HCT116 (cell line): ENCODE measurements at regions not wholly inside any gene's neighbourhood (a gene's known extent, or its start where the extent isn't known, plus 50 kb on each side); places are given as distances from the start of the nearest gene placed in this dataset.

Source experiments
- ATAC-seq: fragments of 200-7000 bp; cut with Tn5 transposase; 2 replicates; pipeline ENCODE4 v1.9.1; 2020; ENCODE audit warnings: mild to moderate bottlenecking, moderate library complexity
- BruUV-seq: library from RNA; stranded (reverse); fragments of 400-500 nt; replicated peaks from 2 replicates; lab custom pipeline; 2021; lab: Mats Ljungman, UMichigan
- CTCF ChIA-PET: fragments of 300-600 bp; sonication (Branson Sonifier 250); formaldehyde crosslinking; loops from one replicate; lab custom pipeline; 2021; ENCODE audit warnings: antibody characterized with exemption; lab: Charles Lee
- POLR2A ChIA-PET: fragments of 300-600, 350-600 bp; sonication (Branson Sonifier 250); formaldehyde crosslinking; loops from one replicate; lab custom pipeline; 2021; ENCODE audit warnings: antibody characterized with exemption; lab: Charles Lee
- RAD21 ChIA-PET, 2 experiments: fragments of 300-600 bp; sonication (Branson Sonifier 250); formaldehyde crosslinking; loops; one replicate each; lab custom pipeline; 2023; ENCODE audit warnings: low total read pairs in 2 of 2; ENCODE audit not compliant: uncharacterized antibody in 2 of 2, unreplicated experiment in 2 of 2, low non-redundant PET in 1 of 2; lab: Charles Lee
- DNase-seq: peaks from one replicate; pipeline ENCODE4 v3.0.0-alpha.2; 2010; ENCODE audit warnings: low read depth, low spot score
- H2AFZ ChIP-seq: fragments of 200-600 bp; shearing (Covaris generic), sonication (generic); 2 replicates; pipeline ENCODE4 v1.6.1; 2017; ENCODE audit warnings: low read depth, mixed run types, mixed read lengths, antibody characterized with exemption, low read length; ENCODE audit not compliant: poor library complexity, severe bottlenecking
- H3K27ac ChIP-seq: 2 replicates; pipeline ENCODE4 v1.5.1; 2012; ENCODE audit warnings: low read depth, low read length
- H3K27me3 ChIP-seq: fragments of 200-600 bp; sonication (generic); 2 replicates; pipeline ENCODE4 v1.6.1; 2016; ENCODE audit warnings: mixed run types, low read length, mixed read lengths; ENCODE audit not compliant: insufficient read depth
- H3K36me3 ChIP-seq, 2 experiments: fragments of 200-500 bp in 1 of 2; fragments of 200-600 bp in 1 of 2; sonication (Bioruptor generic) in 1 of 2; sonication (generic) in 1 of 2; 2 replicates each; pipeline versions ENCODE4 v1.5.1 to v1.6.1; 2014 to 2016; ENCODE audit warnings: low read length in 2 of 2, inconsistent platforms in 1 of 2, mixed read lengths in 1 of 2, mixed run types in 1 of 2; ENCODE audit not compliant: insufficient read depth in 2 of 2, control insufficient read depth in 1 of 2
- H3K4me1 ChIP-seq, 2 experiments: fragments of 200-600 bp in 1 of 2; sonication (generic) in 1 of 2; 2 replicates each; pipeline versions ENCODE4 v1.5.1 to v1.6.1; 2012 to 2017; ENCODE audit warnings: low read length in 2 of 2, inconsistent platforms in 1 of 2, mild to moderate bottlenecking in 1 of 2, mixed read lengths in 1 of 2, mixed run types in 1 of 2, moderate library complexity in 1 of 2; ENCODE audit not compliant: insufficient read depth in 2 of 2, control insufficient read depth in 1 of 2
- H3K4me2 ChIP-seq: fragments of 200-600 bp; sonication (generic); 2 replicates; pipeline ENCODE4 v1.6.1; 2017; ENCODE audit warnings: mixed run types, low read length, mixed read lengths
- H3K4me3 ChIP-seq, 2 experiments: fragments of 200-600 bp in 1 of 2; sonication (generic) in 1 of 2; replicated peaks in 1 of 2; 2 replicates each; pipeline ENCODE4 v1.5.1; 2011 to 2016; ENCODE audit warnings: low read length in 2 of 2, control low read depth in 1 of 2, low read depth in 1 of 2, mild to moderate bottlenecking in 1 of 2, mixed read lengths in 1 of 2, mixed run types in 1 of 2
- H3K79me2 ChIP-seq: fragments of 200-600 bp; sonication (generic); 2 replicates; pipeline ENCODE4 v1.6.1; 2017; ENCODE audit warnings: mild to moderate bottlenecking, mixed run types, low read length, moderate library complexity, mixed read lengths; ENCODE audit not compliant: insufficient read depth
- H3K9ac ChIP-seq: fragments of 200-600 bp; sonication (generic); 2 replicates; pipeline ENCODE4 v1.6.1; 2016; ENCODE audit warnings: low read length, mixed read lengths
- H3K9me2 ChIP-seq: fragments of 200-600 bp; sonication (generic), shearing (Covaris generic); 2 replicates; pipeline ENCODE4 v1.6.1; 2017; ENCODE audit warnings: mixed run types, mild to moderate bottlenecking, moderate library complexity; ENCODE audit not compliant: insufficient read depth
- H3K9me3 ChIP-seq, 2 experiments: fragments of 200-500 bp in 1 of 2; fragments of 200-600 bp in 1 of 2; sonication (Bioruptor generic) in 1 of 2; sonication (generic) in 1 of 2; 2 replicates each; pipeline ENCODE4 v1.6.1; 2014 to 2017; ENCODE audit warnings: low read length in 2 of 2, mixed read lengths in 2 of 2, inconsistent platforms in 1 of 2, low read depth in 1 of 2, mild to moderate bottlenecking in 1 of 2, mixed run types in 1 of 2, moderate library complexity in 1 of 2; ENCODE audit not compliant: control insufficient read depth in 1 of 2, insufficient read depth in 1 of 2
- H4K20me1 ChIP-seq: fragments of 200-600 bp; sonication (generic), shearing (Covaris generic); 2 replicates; pipeline ENCODE4 v1.6.1; 2017; ENCODE audit warnings: mixed run types, mild to moderate bottlenecking, moderate library complexity; ENCODE audit not compliant: insufficient read depth
- CBX3 ChIP-seq: IDR thresholded peaks from 2 replicates; pipeline ENCODE4 v1.6.1; 2012; ENCODE audit warnings: low read depth
- ELF1 ChIP-seq: IDR thresholded peaks from 2 replicates; pipeline ENCODE4 v1.6.1; 2012; ENCODE audit warnings: low read depth, borderline replicate concordance
- EZH2 ChIP-seq: fragments of 200-600 bp; sonication (generic); IDR thresholded peaks from 2 replicates; pipeline ENCODE4 v1.6.1; 2017; ENCODE audit warnings: antibody characterized with exemption, mixed run types
- EZH2phosphoT487 ChIP-seq: fragments of 200-600 bp; IDR thresholded peaks from 2 replicates; pipeline ENCODE4 v1.6.1; 2018; ENCODE audit warnings: antibody characterized with exemption, borderline replicate concordance
- FOSL1 ChIP-seq: IDR thresholded peaks from 2 replicates; pipeline ENCODE4 v1.6.1; 2012; ENCODE audit warnings: low read depth
- POLR2A ChIP-seq: IDR thresholded peaks from 2 replicates; pipeline ENCODE4 v1.7.0; 2011; ENCODE audit warnings: borderline replicate concordance; ENCODE audit not compliant: insufficient read depth, insufficient read length; ENCODE audit errors: extremely low read depth
- RAD21 ChIP-seq: IDR thresholded peaks from 2 replicates; pipeline ENCODE4 v1.6.1; 2012; ENCODE audit warnings: low read depth, mild to moderate bottlenecking
- SRF ChIP-seq: IDR thresholded peaks from 2 replicates; pipeline ENCODE4 v1.6.1; 2012; ENCODE audit warnings: low read depth
- TCF7L2 ChIP-seq: IDR thresholded peaks from 2 replicates; pipeline ENCODE4 v1.7.0; 2011; ENCODE audit warnings: borderline replicate concordance, inconsistent platforms; ENCODE audit not compliant: insufficient read depth, insufficient read length; ENCODE audit errors: extremely low read depth
- intact Hi-C: fragments of 100-400 bp; cut with micrococcal nuclease; formaldehyde crosslinking; loops from 2 replicates; pipeline ENCODE4 v1.10.0; 2022
- TF ChIP-seq, protein P1 (sequence below): IDR thresholded peaks from 2 replicates; pipeline ENCODE4 v1.6.1; 2012
- TF ChIP-seq, protein P2 (sequence below): IDR thresholded peaks from 2 replicates; pipeline ENCODE4 v1.6.1; 2011; ENCODE audit warnings: mild to moderate bottlenecking, low read length, moderate library complexity; ENCODE audit not compliant: insufficient replicate concordance; ENCODE audit errors: extremely low read depth
- TF ChIP-seq, protein P3 (sequence below), 3 experiments: fragments of 200-600 bp in 1 of 3; sonication (generic) in 1 of 3; IDR thresholded peaks in 2 of 3; conservative IDR thresholded peaks in 1 of 3; 2 replicates each; pipeline ENCODE4 v1.5.1; 2012 to 2017; ENCODE audit warnings: low read depth in 2 of 3, low read length in 2 of 3, antibody characterized with exemption in 1 of 3, borderline replicate concordance in 1 of 3, control low read depth in 1 of 3, mild to moderate bottlenecking in 1 of 3, mixed read lengths in 1 of 3, mixed run types in 1 of 3, moderate library complexity in 1 of 3; ENCODE audit not compliant: insufficient read depth in 1 of 3

DNA sequence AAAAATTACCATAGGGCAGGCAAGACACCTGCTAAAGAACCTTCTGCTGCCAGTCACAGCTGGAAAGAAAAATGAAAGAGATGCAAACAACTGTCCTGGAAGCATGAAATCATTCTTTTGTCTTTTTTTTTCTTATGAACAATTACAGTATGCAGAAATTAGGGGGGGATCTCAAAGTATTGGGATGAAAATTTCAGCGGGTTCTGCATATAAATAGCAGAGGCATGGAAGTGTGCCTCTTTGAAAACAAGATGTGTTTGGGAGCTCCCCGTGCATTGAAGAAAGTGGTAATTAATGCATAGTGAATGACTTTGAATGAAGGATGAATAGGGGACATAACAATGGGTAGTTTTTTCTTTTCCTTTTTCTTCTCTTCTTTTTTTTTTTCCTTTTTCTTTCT lies 431.2 kb downstream of the SOX2 start (continued):
- no peak for TF ChIP-seq CBX3
- no peak for TF ChIP-seq EZH2
- TF ChIP-seq, protein P1, sequence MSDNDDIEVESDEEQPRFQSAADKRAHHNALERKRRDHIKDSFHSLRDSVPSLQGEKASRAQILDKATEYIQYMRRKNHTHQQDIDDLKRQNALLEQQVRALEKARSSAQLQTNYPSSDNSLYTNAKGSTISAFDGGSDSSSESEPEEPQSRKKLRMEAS: no peak
- TF ChIP-seq POLR2A: no peak
- TF ChIP-seq, protein P2, sequence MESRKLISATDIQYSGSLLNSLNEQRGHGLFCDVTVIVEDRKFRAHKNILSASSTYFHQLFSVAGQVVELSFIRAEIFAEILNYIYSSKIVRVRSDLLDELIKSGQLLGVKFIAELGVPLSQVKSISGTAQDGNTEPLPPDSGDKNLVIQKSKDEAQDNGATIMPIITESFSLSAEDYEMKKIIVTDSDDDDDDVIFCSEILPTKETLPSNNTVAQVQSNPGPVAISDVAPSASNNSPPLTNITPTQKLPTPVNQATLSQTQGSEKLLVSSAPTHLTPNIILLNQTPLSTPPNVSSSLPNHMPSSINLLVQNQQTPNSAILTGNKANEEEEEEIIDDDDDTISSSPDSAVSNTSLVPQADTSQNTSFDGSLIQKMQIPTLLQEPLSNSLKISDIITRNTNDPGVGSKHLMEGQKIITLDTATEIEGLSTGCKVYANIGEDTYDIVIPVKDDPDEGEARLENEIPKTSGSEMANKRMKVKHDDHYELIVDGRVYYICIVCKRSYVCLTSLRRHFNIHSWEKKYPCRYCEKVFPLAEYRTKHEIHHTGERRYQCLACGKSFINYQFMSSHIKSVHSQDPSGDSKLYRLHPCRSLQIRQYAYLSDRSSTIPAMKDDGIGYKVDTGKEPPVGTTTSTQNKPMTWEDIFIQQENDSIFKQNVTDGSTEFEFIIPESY: no peak
- no peak for TF ChIP-seq TCF7L2
- no peak for TF ChIP-seq RAD21
- no peak for TF ChIP-seq ELF1
- no peak for TF ChIP-seq SRF

DNA sequence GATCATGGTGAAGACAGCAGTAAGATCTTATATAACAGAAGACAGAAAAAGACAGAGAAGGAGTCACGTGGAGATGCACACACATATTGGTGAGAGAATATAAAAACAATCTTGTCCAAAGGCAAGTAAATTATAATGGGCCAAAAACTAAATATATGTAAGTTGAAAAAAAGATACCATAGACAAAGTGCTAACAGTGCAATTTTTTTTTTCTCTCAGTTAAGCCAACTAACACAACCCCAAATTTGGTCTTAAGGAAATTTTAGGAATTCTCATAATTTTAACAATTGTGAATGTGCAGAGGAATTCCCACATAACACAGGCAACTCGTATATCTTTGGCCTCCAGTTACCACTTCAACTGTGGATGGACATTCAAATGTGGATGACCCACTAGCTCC lies 432.2 kb downstream of the SOX2 start:
- no peaks in the 10 kb centered on the region for H3K4me1 ChIP-seq
- H4K20me1 ChIP-seq: no peaks in the 10 kb centered on the region
- no peaks in the 10 kb centered on the region for H3K9me3 ChIP-seq
- no peaks in the 10 kb centered on the region for H3K27me3 ChIP-seq
- no peak overlapping the region for H3K4me2 ChIP-seq
- intact Hi-C loops: no loop called here
- BruUV-seq: no TSS peak
- no peak for ATAC-seq
- RAD21 ChIA-PET: no interaction called here
- TF ChIP-seq FOSL1 (no peak), CBX3 (no peak), EZH2phosphoT487 (no peak)
- TF ChIP-seq, protein P3, sequence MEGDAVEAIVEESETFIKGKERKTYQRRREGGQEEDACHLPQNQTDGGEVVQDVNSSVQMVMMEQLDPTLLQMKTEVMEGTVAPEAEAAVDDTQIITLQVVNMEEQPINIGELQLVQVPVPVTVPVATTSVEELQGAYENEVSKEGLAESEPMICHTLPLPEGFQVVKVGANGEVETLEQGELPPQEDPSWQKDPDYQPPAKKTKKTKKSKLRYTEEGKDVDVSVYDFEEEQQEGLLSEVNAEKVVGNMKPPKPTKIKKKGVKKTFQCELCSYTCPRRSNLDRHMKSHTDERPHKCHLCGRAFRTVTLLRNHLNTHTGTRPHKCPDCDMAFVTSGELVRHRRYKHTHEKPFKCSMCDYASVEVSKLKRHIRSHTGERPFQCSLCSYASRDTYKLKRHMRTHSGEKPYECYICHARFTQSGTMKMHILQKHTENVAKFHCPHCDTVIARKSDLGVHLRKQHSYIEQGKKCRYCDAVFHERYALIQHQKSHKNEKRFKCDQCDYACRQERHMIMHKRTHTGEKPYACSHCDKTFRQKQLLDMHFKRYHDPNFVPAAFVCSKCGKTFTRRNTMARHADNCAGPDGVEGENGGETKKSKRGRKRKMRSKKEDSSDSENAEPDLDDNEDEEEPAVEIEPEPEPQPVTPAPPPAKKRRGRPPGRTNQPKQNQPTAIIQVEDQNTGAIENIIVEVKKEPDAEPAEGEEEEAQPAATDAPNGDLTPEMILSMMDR (IDR thresholded peaks at IDR 0.05 in 2 of 3, conservative IDR thresholded peaks at IDR 0.05 in 1 of 3; ENCODE audit: borderline replicate concordance in 1 of 3, insufficient read depth in 1 of 3, low read depth in 2 of 3, low read length in 2 of 3): no peak
- TF ChIP-seq, all 23 proteins: peak for 0
- no peak overlapping the region for H2AFZ ChIP-seq
- no peaks in the 10 kb centered on the region for H3K9me2 ChIP-seq
- CTCF ChIA-PET: no interaction called here
- no peak for DNase-seq
- H3K79me2 ChIP-seq: no peaks in the 10 kb centered on the region
- no peak overlapping the region for H3K9ac ChIP-seq
- no peak overlapping the region for H3K4me3 ChIP-seq
- H3K36me3 ChIP-seq: no peaks in the 10 kb centered on the region
- POLR2A ChIA-PET: no interaction called here
- H3K27ac ChIP-seq: no peak overlapping the region
